Midbrain (tissue), 1 donor: ENCODE measurements at regions not wholly inside any gene's neighbourhood (a gene's known extent, or its start where the extent isn't known, plus 50 kb on each side); places are given as distances from the start of the nearest gene placed in this dataset.

Experiments used
- DNase-seq: peaks from one replicate; lab custom pipeline; 2025; lab: John Stamatoyannopoulos, UW

DNA sequence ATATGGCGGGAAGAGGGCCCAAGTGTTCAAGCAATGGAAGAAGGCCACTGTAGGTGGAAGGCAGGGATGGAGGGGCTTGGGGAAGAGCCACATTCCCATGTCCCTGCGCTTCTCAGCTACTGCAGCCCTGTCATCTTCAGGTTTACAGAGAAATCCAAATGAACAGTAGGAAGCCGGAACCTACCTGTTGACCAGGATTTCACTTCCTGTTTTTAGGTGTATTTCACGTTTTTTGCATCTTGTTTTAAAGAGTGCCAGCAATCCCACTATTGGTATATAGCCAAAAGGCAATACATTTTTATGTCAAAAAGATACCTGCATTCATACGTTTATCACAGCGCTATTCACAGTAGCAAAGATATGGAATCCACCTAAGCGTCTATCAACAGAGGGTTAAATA, 159.2 kb downstream of the SLC35B3 start:
- DNase-seq, result no peak

DNA sequence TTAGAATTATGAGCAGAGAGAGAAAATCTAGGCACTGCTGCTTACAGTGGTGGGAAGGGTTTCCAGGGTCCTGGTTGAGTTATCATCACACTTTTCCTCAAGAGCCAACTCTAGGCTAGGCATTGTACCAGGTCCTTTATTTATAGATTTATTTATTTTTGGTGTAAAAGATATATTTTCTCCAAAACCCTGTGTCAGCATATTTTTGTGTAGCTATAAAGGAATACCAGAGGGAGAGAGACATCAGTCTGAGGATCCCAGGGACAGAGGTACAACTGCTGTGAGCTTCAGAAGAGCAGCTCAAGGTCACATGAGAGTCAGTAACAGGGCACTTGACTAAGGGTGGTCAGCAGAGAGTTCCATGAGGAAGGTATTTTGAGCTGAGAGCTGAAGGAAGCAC, 159.7 kb downstream of the SLC35B3 start:
- DNase-seq, result no peak

DNA sequence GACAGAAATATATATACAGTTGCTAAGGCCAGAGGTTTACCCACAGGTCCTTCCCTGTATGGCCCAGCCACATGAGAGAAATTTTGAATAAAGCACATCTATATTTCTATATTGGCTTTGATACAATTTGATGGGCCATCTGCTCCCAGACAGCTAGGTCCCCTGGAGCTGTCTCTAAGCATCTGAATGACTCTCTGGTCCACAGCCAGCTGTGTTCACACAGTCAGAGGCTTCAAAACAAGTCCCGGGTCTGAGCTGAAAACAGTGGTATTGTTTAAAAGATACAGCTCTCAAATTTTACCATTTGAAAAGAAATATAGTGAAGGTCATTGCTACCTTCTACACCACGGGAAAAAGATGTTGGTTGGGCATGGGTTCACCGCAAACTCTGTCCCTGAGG, 161.1 kb downstream of the SLC35B3 start:
- no peak for DNase-seq

DNA sequence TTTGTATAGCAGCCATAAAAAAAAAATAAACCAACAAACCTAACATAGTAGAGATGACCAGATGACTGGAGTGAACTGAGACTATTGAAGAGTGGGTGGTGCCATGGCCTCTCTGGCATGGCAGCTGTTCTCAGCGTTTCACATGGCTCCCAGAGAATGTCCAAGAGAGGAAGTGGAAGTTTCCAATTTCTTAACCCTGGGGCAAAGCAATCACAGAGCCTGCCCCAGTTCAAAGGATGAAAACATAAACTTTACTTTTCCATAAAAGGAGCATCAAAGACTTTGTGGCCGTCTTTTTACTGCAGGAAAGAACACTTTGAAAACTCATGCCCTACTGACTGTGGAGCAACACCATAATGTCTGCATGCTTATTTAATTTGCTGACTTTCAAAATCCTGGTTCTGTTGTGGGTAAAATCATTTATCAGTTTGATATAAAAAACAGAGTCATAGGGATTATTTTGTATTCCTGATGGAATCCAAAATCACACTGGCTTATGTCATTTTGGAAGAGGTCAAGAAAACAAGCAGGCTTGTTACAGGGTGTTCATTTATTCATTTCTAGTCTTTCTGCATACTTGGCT, 165.4 kb downstream of the SLC35B3 start:
- DNase-seq, result no peak

DNA sequence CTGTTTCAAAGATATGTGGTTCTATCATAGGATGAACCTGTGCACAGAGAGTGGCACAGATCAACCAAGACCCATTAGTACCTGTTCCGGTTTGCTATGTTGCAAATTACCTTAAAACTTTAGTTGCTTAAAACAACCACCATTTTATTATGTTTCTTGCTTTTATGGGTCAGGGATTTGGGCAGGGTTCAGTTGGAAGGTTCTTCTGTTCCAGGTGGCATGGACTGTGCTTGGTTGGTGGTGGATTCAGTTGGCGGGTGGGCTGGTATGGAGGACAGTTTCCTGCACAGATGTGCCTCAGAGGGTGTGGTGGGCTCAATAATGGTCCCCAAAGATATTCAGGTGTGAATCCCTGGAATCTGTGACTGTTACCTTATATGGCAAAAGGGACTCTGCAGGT, 166.3 kb downstream of the SLC35B3 start:
- no peak for DNase-seq

DNA sequence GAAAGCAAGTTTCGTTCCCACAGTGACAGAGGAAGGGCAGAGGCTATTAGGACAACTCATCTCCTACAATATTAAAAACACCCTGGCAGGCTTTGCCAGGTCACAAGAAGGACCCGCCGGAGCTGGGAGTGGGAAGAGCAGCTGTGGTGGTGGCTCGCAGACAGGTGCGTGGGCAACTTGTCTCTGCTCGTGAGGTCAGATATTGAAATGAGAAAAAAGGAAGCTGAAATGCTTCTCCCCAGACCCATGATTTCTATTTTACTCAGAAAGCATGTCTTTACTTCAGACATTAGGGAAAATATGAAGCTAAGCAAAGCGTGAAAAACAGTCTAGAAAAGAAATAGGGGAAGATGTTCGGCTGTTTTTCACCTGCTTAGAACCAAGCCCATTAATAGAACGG, 166.3 kb upstream of the EEF1E1 start:
- no peak for DNase-seq

DNA sequence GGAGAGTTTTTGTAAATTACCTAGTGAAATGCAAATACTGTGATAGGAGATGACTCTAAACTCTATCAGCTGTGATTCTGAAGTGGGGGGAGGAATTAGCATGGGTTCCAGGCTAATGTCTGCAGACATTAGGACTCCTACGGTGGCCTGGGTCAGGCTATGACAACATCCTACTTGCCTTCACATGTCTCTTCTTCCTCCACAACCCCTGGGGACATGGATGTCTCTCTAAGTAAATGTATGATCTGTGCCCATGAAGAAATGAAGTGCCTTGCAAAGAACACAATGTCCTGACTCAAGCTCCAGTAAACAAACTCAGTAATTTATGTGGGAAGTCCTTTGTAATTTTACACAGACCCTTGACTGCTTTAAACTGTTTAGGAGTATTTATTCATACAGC, 165.8 kb upstream of the EEF1E1 start:
- DNase-seq, result no peak

DNA sequence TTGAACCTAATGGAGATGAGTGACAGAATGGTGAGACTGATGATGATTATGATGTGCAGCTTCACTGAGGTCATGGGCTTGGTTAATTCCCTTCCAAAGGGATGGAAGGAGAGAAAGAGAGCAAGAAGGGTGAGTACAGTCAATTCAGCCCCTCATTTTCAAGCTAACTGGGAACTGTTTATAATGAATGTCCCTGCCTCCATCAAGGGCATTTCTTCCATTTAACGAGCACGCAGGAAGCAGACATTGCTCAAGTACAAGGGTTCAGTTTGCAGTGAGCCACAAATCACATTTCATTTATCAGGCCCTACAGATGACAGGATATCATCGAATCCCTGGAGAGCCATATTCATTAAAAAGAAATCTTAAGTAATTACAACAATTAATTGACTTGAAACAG, 158.3 kb upstream of the EEF1E1 start:
- no peak for DNase-seq

DNA sequence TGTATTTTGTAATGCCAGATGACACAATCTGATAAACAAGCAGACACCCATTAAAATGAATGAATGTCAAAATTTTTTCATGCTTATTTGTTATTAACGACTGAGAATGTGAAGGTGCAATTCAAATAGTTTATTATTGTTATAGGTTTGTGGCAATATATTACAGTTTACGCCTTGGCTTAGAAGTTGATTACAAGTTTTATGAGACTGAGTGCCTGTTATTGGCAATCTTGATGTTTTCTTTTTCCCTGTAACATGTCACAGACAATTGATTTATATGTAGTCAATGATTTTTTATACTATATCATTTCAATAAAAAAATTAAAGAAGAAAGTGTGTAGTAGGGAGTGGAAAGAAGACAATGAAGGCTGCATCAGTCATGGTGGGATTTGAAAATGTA, 144.1 kb upstream of the EEF1E1 start:
- no peak for DNase-seq

DNA sequence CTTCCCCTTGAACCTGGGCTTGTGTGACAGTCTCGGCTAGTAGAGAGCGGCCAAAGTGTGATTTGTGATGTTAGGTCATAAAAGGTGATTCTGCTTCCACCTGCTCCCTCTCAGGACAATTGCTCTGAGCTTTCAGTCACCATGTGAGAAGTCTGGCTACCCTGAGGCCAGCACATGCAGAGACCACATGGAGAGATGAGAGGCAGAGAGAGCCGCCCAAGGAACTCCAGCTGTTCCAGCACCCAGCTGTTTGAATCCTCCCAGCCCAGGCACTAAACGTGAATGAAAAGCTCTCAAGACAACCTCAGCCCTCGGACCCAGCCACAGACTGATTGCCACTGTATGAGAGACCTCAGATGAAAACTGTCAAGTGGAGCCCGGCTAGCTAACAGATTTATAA, 143.4 kb upstream of the EEF1E1 start:
- DNase-seq, result no peak

DNA sequence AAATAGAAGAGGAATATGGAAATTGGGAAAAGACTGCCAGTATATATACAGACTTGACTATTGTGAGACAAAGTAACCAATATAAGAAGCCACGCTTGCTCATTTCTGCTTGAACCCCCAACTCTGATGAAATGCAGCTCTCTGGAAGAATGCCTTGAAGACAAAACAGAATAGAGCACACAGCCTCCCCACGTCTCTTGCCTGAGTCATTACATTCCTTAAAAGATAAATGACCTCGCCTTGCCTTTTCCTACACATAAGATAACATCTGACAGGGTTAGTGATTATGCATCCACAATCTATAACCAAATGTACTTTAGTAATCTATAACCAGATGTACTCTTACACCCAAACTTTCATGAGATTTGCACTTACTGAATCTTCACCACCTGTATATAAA, 141.1 kb upstream of the EEF1E1 start:
- DNase-seq, result no peak

DNA sequence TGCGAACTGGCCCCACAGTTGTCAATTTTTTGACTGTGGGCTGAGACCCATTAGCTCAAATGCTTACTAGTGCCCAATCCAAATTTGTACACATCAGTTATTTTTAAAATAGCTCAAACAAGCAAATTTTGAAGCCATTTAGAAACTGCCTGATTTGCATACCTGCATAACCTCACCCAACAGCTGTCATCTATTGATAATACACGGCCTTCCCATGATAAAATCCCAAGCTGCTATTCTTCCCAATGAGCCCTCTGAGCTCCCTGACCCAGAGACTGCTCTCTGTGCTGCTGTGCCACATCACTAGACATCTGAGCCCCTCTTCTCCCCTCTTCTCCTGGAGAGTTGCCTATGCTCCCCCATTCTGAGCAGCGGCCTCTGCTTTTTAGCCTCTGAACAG, 140.5 kb upstream of the EEF1E1 start:
- no peak for DNase-seq

DNA sequence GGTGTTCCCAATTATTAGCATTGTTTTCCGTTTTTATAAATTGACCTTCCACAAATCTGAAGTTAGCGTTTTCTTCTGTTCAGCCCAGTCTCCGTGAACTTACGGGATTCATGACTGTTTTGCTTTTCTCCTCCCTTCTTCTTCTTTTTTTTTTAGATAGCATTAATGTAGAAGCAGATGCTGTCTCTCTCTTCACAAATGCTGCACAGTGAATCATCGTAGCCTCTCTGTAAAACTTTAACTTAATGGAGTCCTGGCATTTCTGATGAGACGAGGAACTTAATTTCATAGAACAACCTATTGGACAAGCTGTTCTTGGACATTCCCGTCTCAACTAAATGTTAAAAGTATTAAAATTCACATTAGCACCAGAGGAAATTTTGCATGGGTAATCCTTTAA, 138.0 kb upstream of the EEF1E1 start:
- DNase-seq, result no peak

DNA sequence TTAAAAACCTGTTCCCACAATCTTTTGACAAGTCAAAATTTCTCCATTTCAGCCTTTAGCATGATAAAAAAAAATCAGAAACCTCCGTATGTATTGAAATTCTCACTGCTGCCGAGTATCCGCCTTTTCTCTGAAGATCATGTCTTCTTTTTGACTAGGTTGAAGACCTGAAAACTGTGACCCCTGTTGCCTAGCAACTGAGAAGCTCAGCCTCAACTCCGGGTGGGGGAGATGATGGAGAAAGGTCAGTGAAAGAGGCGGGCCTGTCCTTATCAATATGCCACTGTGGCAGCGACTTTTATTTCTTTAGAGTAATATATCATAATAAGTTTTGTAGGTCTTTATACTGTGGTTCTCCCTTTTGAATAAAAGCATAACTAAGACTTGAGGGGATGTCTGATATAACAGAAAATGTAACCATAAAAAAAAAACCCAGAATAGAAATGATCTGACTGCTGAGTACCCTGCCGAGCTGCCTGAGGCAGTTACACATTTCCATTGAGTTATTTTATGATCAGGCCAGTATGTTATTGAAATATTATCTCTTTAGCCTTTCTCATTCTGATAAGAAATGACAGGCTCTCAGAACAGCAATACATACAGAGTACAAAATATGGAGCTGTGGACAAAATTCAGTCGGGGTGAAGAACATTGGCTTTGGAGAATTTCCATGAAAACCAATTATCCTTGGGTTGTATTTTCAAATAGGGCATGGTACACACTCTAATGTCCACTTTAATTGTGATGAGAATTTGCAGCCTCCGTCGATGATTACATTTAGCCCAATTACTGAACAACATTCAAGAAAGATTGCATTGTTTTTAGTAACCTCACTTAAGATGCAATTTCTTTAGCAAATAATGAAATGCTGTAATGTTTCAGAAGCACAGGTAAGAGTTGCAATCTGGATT, 136.7 kb upstream of the EEF1E1 start:
- DNase-seq, result no peak

DNA sequence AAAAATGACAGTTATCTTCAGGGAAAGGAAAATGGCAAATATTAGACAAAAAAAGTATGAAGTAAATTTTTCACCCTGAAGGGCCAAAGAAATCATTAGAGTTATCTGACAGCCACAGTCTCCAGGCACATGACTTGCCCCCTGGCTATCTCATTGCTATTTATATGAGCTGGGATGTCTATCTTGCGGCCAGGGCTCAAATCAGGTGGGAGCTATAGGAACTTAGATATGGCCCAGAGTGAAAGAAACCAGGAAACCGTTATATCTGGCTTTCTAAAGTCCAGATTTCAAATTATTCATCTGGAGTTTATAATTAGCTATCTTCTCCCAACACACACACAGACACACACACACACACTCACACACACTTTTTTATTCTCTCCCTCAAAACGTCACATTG, 135.3 kb upstream of the EEF1E1 start:
- DNase-seq, result no peak

DNA sequence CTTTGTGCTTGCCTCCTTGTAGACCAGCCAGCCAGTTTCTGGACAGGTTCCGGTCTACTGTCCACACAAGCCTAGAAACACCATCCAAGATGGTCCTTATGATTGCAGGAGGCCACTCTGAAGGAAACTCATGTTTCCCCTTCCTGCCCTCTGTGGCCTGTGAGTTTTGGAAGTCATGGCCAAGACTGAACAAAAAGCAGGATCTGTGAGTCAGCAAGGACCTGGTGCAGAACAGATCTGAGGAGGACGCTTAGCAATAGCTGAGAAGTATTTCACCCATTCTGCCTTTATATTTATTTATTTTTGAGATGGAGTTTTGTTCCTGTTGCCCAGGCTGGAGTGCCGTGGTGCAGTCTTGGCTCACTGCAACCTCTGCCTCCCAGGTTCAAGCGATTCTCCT, 134.6 kb upstream of the EEF1E1 start:
- DNase-seq, result no peak

DNA sequence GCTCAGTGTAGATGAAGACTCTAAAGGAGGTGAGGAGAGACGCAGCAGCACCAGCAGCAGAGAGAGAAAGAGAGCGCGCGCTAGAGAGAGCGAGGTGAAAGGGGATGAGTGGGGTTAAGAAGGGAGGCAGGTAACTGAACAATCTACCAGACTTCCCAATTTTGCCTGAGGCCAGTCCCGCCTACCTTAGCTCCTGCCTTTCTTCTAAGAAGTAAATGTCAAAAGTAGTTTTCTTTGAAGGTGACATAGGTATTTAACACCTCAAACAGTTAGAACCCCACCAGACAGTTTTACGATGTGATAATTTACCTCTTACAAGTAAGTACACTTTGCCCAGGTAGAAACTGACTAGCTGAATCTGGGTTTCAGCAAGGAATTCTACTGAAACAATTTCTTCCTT, 132.0 kb upstream of the EEF1E1 start:
- no peak for DNase-seq

DNA sequence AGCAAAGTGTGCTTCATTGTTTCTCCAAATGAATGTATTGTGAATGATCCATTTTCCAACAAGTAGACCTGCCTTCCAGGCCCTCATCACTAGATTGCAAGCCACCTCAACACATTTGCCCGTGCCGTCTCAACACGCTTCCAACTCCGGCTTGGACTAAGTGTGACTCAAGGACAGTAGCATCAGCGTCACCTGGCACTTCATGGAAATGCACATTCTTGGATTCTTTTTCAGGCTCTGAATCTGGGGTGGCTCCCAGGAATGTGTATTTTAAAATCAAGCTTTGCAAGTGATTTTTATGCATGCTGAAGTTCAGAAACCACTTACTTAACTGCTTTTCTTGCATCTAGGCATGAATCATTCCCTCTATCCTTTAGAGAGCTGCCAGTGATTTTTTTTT, 129.6 kb upstream of the EEF1E1 start:
- no peak for DNase-seq

DNA sequence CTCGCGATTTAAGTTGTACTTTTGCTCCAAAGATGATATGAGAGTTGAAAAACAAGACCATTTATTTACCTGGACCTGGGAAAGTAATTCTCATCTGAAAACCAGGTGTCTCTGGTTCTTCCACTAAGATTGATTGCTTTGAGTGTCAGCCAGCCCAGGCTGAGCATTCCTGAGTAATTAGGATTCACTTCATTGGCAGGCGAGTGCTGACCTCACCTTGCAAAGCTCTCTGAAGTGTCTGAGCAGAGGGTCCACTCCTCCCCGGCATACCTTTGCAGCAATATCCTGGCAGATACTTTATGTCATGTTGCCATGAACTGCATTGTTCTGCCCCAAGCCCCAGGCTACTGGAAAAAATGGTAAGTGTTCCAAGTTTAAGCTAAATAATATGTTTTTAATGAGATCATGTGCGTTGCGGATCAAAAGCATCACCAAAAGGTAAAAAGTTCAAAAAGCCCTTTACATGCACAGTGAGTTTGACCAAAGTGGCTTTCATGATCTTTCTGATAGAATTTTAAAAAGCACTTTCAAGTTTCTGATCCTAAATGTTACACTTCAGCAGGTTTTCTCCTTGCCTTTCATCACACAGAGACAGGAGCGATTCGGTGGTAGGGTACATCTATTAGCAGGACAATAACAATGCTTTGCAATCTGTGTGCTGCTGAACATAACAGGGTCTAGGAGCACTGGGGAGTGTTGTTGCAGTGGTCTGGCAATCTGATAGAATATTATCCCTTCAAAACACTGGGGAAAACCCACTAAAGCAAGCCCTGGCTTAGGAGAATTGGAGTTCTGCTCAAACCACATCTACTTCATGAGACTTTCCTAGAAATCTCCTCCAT, 127.8 kb upstream of the EEF1E1 start:
- DNase-seq, result no peak

DNA sequence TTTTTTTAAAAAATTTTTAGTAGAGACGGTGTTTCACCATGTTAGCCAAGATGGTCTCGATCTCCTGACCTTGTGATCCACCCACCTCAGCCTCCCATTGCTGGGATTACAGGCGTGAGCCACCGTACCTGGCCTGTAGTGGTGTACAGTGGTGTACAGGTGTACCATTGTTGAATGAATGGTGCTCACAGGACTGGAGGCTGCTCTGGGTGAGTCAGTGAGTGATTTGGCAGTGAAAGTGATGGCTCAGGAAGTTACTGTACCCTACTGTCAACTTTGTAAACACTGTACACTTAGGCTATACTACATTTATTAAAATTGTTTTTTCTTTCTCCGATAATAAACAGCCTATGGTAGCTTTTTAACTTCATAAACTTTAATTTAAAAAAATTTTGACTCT, 122.8 kb upstream of the EEF1E1 start:
- no peak for DNase-seq

DNA sequence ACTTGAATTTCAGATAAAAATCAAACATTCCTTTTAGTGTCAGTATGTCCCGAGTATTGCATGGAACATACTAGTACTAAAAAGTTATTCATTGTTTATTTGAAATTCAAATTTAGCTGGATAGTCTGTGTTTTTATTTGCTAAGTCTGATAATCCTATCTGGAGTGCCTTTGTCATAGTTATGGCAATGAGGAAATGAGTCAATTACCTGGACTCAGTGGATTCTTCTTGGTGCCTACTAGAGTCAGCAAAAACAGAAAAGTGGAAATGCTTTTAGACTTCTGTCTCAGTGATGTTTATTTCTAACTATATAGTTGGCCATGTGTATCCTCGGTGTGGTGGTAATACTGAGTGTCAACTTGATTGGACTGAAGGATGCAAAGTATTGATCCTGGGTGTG, 121.3 kb upstream of the EEF1E1 start:
- no peak for DNase-seq

DNA sequence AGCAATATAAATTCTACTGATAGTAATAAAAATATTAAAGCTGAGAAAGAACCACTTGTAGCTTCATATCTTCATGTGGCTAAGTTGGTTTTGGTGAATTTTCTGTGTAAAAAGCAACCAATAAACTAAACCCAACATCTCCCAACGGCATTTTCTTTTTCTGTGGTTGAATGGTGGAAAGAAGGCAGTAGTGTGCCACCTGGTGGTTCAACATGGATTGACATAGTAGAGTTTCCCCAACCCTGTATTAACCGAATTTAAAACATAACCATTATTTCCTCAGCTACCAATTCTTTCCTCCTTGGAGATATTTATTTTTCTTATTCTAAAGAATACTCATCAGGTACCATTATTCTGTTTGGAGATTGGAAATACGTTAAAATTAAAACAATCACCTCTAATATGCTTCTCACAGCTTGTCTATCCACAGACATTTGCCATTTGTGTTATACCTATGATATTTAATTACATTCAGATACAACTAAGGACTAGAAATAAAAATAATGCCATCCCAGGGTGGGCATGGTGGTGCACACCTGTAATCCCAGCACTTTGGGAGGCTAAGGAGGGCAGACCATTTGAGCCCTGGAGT, 117.1 kb upstream of the EEF1E1 start:
- DNase-seq, result peak; percentile 54

DNA sequence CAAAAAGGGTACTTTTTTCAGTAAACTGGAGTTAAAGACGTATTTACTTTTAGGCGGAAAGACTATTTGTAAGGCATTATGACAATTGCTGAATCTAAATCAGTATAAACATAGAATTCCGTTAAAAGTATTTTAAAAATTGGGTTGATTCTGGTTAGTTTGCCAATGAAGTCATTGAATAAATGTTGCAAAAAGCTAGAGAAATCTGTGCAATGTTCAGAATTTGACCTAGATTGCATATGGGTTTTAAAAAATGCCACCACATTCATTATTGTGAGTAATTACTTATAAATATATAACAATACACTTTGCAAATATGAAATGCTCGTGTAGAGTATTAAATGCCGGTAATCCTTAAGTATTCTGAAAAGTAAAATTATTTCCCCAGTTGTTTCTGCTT, 116.5 kb upstream of the EEF1E1 start:
- DNase-seq, result no peak
